ENCODE measurements at regions not wholly inside any gene's neighbourhood (a gene's known extent, or its start where the extent isn't known, plus 50 kb on each side); places are given as distances from the start of the nearest gene placed in this dataset.

GRCh38 chr3:165343185-165343584 is 147.0 kb upstream of the SLITRK3 start:
- TF ChIP-seq POLR2A (IDR thresholded peaks at IDR 0.05) = no peak
- no peak for TF ChIP-seq CTCF (IDR thresholded peaks at IDR 0.05)

All from lower leg skin (tissue), 3 donors.